Activated CD4-positive, alpha-beta T cell treated with anti-CD3 and anti-CD28 coated beads for 36 hours (primary cell): ENCODE measurements at regions not wholly inside any gene's neighbourhood (a gene's known extent, or its start where the extent isn't known, plus 50 kb on each side); places are given as distances from the start of the nearest gene placed in this dataset.

Experiments used
- ATAC-seq: fragments of 200-7000 bp; cut with Tn5 transposase; one replicate; pipeline ENCODE4 v1.10.0; 2021; ENCODE audit warnings: mild to moderate bottlenecking, moderate library complexity
- CTCF ChIA-PET: fragments of 350-600 bp; sonication (Branson Sonifier 250); formaldehyde crosslinking; loops from one replicate; lab custom pipeline; 2021; ENCODE audit warnings: antibody characterized with exemption; lab: Charles Lee
- POLR2A ChIA-PET: fragments of 350-600 bp; sonication (Branson Sonifier 250); formaldehyde crosslinking; loops from one replicate; lab custom pipeline; 2021; ENCODE audit warnings: antibody characterized with exemption, inconsistent platforms; lab: Charles Lee
- DNase-seq: peaks from one replicate; pipeline ENCODE4 v3.0.0-alpha.2; 2020
- H3K27ac Mint-ChIP-seq: one replicate; pipeline ENCODE4 v1.8.0; 2021; ENCODE audit warnings: mixed read lengths
- H3K27me3 Mint-ChIP-seq: one replicate; pipeline ENCODE4 v1.8.0; 2021; ENCODE audit warnings: mixed read lengths
- H3K36me3 Mint-ChIP-seq: one replicate; pipeline ENCODE4 v1.8.0; 2021; ENCODE audit warnings: low read depth, mixed read lengths
- H3K4me1 Mint-ChIP-seq: one replicate; pipeline ENCODE4 v1.8.0; 2021; ENCODE audit warnings: mixed read lengths
- H3K4me3 Mint-ChIP-seq: one replicate; pipeline ENCODE4 v1.8.0; 2021; ENCODE audit warnings: mild to moderate bottlenecking, moderate library complexity, mixed read lengths
- H3K9me3 Mint-ChIP-seq: one replicate; pipeline ENCODE4 v1.8.0; 2021; ENCODE audit warnings: low read depth, mixed read lengths
- intact Hi-C, 2 experiments: fragments of 100-400 bp; cut with DNase I in 1 of 2; cut with micrococcal nuclease in 1 of 2; formaldehyde crosslinking; loops; one replicate each; pipeline versions ENCODE4 v1.14.2 to v1.15.1; 2022 to 2024; cut with DNase I, micrococcal nuclease

- Mint-ChIP-seq H3K9me3 (no peaks in the 10 kb centered on the region), H3K27me3 (peaks cover 5% of the 10 kb centered on the region), H3K36me3 (no peaks in the 10 kb centered on the region), H3K4me1 (peaks cover 9% of the 10 kb centered on the region), H3K4me3 (no peak overlapping the region), H3K27ac (no peak overlapping the region)
- ChIA-PET POLR2A (interaction anchor here (1.2 kb wide), 1 partner anchor 94 kb away, joined by 5 read pairs; a partner anchor contains a TSS), CTCF (interaction anchor here (1.1 to 3.7 kb wide), 11 partner anchors 11 to 610 kb away, joined by 3 to 60 read pairs (median 7); no protein-coding TSS in a partner anchor)
- DNase-seq (no peak), ATAC-seq (no peak)
- intact Hi-C loops: no loop called here
These were observed 141.0 kb downstream of the OR2B2 start for GRCh38 chr6:27771235-27771634.

GRCh38 chr6:27770724-27771123 lies 141.5 kb downstream of the OR2B2 start:
- Mint-ChIP-seq H3K9me3 (no peaks in the 10 kb centered on the region), H3K36me3 (no peaks in the 10 kb centered on the region), H3K4me1 (peaks cover 9% of the 10 kb centered on the region), H3K27me3 (peaks cover 5% of the 10 kb centered on the region), H3K27ac (no peak overlapping the region), H3K4me3 (no peak overlapping the region)
- ChIA-PET CTCF (interaction anchor here (0.6 to 3.7 kb wide), 7 partner anchors 10 to 1068 kb away, joined by 3 to 60 read pairs (median 7); partner anchors contain the start of gene ZKSCAN3), POLR2A (no interaction called here)
- ATAC-seq (no peak), DNase-seq (no peak)
- intact Hi-C loops: no loop called here

- H3K36me3 Mint-ChIP-seq: peaks cover 8% of the 10 kb centered on the region
- peaks cover 14% of the 10 kb centered on the region for H3K4me1 Mint-ChIP-seq
These were observed 143.6 kb downstream of the OR2B2 start for GRCh38 chr6:27768556-27768955.

GRCh38 chr6:27767851-27768250 lies 144.3 kb downstream of the OR2B2 start:
- intact Hi-C loops: no loop called here
- CTCF ChIA-PET: interaction anchor here (0.6 to 1.1 kb wide), 3 partner anchors 13 to 250 kb away, joined by 3 read pairs; no protein-coding TSS in a partner anchor
- no peaks in the 10 kb centered on the region for H3K9me3 Mint-ChIP-seq
- no peak overlapping the region for H3K4me3 Mint-ChIP-seq
- H3K27ac Mint-ChIP-seq: no peak overlapping the region
- H3K36me3 Mint-ChIP-seq: peaks cover 10% of the 10 kb centered on the region
- DNase-seq (no peak), ATAC-seq (no peak)
- POLR2A ChIA-PET: no interaction called here
- H3K4me1 Mint-ChIP-seq: peaks cover 16% of the 10 kb centered on the region
- H3K27me3 Mint-ChIP-seq: peaks cover 3% of the 10 kb centered on the region

More at GRCh38 chr6:27768556-27768955, 143.6 kb downstream of the OR2B2 start:
- intact Hi-C loops: no loop called here
- Mint-ChIP-seq H3K9me3 (no peaks in the 10 kb centered on the region), H3K27me3 (peaks cover 3% of the 10 kb centered on the region), H3K27ac (no peak overlapping the region), H3K4me3 (no peak overlapping the region)
- ChIA-PET POLR2A (no interaction called here), CTCF (interaction anchor here (1.5 kb wide), 1 partner anchor 28 kb away, joined by 3 read pairs; no protein-coding TSS in a partner anchor)
- DNase-seq (no peak), ATAC-seq (no peak)

GRCh38 chr6:27766405-27766804 lies 145.8 kb downstream of the OR2B2 start:
- H3K36me3 Mint-ChIP-seq: peaks cover 12% of the 10 kb centered on the region
- peaks cover 3% of the 10 kb centered on the region for H3K27me3 Mint-ChIP-seq
- ATAC-seq: no peak
- intact Hi-C loops: no loop called here
- no peaks in the 10 kb centered on the region for H3K9me3 Mint-ChIP-seq
- POLR2A ChIA-PET: no interaction called here
- no peak for DNase-seq
- H3K4me1 Mint-ChIP-seq: peaks cover 11% of the 10 kb centered on the region
- H3K27ac Mint-ChIP-seq: no peak overlapping the region
- CTCF ChIA-PET: interaction anchor here (0.7 to 1.1 kb wide), 2 partner anchors 76 to 248 kb away, joined by 3 read pairs; no protein-coding TSS in a partner anchor
- H3K4me3 Mint-ChIP-seq: no peak overlapping the region

- H3K4me3 Mint-ChIP-seq: no peak overlapping the region
- H3K9me3 Mint-ChIP-seq: no peaks in the 10 kb centered on the region
- ATAC-seq (no peak), DNase-seq (no peak)
- H3K4me1 Mint-ChIP-seq: peaks cover 22% of the 10 kb centered on the region
- no peak overlapping the region for H3K27ac Mint-ChIP-seq
- intact Hi-C loops: no loop called here
- ChIA-PET POLR2A (interaction anchor here (0.6 kb wide), 1 partner anchor 1959 kb away, joined by 3 read pairs; no protein-coding TSS in a partner anchor), CTCF (interaction anchor here (0.9 to 8.6 kb wide), 3 partner anchors 7 to 31 kb away, joined by 3 to 60 read pairs (median 4); no protein-coding TSS in a partner anchor)
- H3K36me3 Mint-ChIP-seq: peaks cover 12% of the 10 kb centered on the region
- H3K27me3 Mint-ChIP-seq: peaks cover 3% of the 10 kb centered on the region
These were observed 147.1 kb downstream of the OR2B2 start for GRCh38 chr6:27765028-27765590.

- CTCF ChIA-PET: interaction anchor here (0.6 to 8.6 kb wide), 4 partner anchors 8 to 61 kb away, joined by 3 to 60 read pairs (median 8); no protein-coding TSS in a partner anchor
- POLR2A ChIA-PET: interaction anchor here (0.5 to 1.9 kb wide), 8 partner anchors 7 to 113 kb away, joined by 3 to 8 read pairs (median 5); a partner anchor contains a TSS
- DNase-seq (peak; percentile 72), ATAC-seq (peak; percentile 13)
- peaks cover 37% of the 10 kb centered on the region for H3K4me1 Mint-ChIP-seq
- peaks cover 12% of the 10 kb centered on the region for H3K36me3 Mint-ChIP-seq
- H3K27me3 Mint-ChIP-seq: no peaks in the 10 kb centered on the region
- peak overlapping the region; percentile 98 for H3K27ac Mint-ChIP-seq
- peak overlapping the region; percentile 91 for H3K4me3 Mint-ChIP-seq
- no peaks in the 10 kb centered on the region for H3K9me3 Mint-ChIP-seq
- intact Hi-C loops: no loop called here
These were observed 150.8 kb downstream of the OR2B2 start for GRCh38 chr6:27761391-27761790.

- Mint-ChIP-seq H3K4me3 (peak overlapping the region; percentile 91), H3K27ac (peak overlapping the region; percentile 98), H3K27me3 (no peaks in the 10 kb centered on the region), H3K9me3 (no peaks in the 10 kb centered on the region), H3K4me1 (peaks cover 37% of the 10 kb centered on the region), H3K36me3 (peaks cover 12% of the 10 kb centered on the region)
- POLR2A ChIA-PET: interaction anchor here (1.5 to 1.8 kb wide), 3 partner anchors 8 to 106 kb away, joined by 3 to 7 read pairs (median 5); a partner anchor contains a TSS
- intact Hi-C loops: no loop called here
- CTCF ChIA-PET: interaction anchor here (8.6 kb wide), 1 partner anchor 11 kb away, joined by 60 read pairs; no protein-coding TSS in a partner anchor
- ATAC-seq: peak; percentile 23
- DNase-seq: no peak
These were observed 151.7 kb downstream of the OR2B2 start for GRCh38 chr6:27760464-27760863.

GRCh38 chr6:27759930-27760329 lies 152.3 kb downstream of the OR2B2 start:
- Mint-ChIP-seq H3K36me3 (peaks cover 12% of the 10 kb centered on the region), H3K27me3 (no peaks in the 10 kb centered on the region), H3K4me3 (no peak overlapping the region), H3K9me3 (no peaks in the 10 kb centered on the region), H3K27ac (peak overlapping the region; percentile 98), H3K4me1 (peaks cover 35% of the 10 kb centered on the region)
- ChIA-PET CTCF (interaction anchor here (0.5 to 8.6 kb wide), 3 partner anchors 12 to 66 kb away, joined by 3 to 60 read pairs (median 4); no protein-coding TSS in a partner anchor), POLR2A (no interaction called here)
- DNase-seq (no peak), ATAC-seq (no peak)
- intact Hi-C loops: no loop called here

- intact Hi-C loops: no loop called here
- no peaks in the 10 kb centered on the region for H3K27me3 Mint-ChIP-seq
- H3K36me3 Mint-ChIP-seq: peaks cover 4% of the 10 kb centered on the region
- no peak for DNase-seq
- peak overlapping the region; percentile 86 for H3K4me3 Mint-ChIP-seq
- peaks cover 42% of the 10 kb centered on the region for H3K4me1 Mint-ChIP-seq
- POLR2A ChIA-PET: no interaction called here
- CTCF ChIA-PET: interaction anchor here (0.8 to 8.6 kb wide), 3 partner anchors 13 to 581 kb away, joined by 4 to 60 read pairs (median 5); no protein-coding TSS in a partner anchor
- ATAC-seq: no peak
- H3K9me3 Mint-ChIP-seq: no peaks in the 10 kb centered on the region
- no peak overlapping the region for H3K27ac Mint-ChIP-seq
These were observed 153.7 kb downstream of the OR2B2 start for GRCh38 chr6:27758491-27758890.

- intact Hi-C loops: no loop called here
- CTCF ChIA-PET: interaction anchor here (0.9 to 8.6 kb wide), 4 partner anchors 15 to 580 kb away, joined by 3 to 60 read pairs (median 4); no protein-coding TSS in a partner anchor
- Mint-ChIP-seq H3K27me3 (no peaks in the 10 kb centered on the region), H3K36me3 (no peaks in the 10 kb centered on the region), H3K27ac (peak overlapping the region; percentile 88), H3K4me3 (peak overlapping the region; percentile 86), H3K4me1 (peaks cover 42% of the 10 kb centered on the region), H3K9me3 (no peaks in the 10 kb centered on the region)
- peak; percentile 11 for ATAC-seq
- POLR2A ChIA-PET: interaction anchor here (0.6 to 1.2 kb wide), 3 partner anchors 51 to 609 kb away, joined by 3 read pairs; a partner anchor contains a TSS
- peak; percentile 75 for DNase-seq
These were observed 154.9 kb downstream of the OR2B2 start for GRCh38 chr6:27757307-27757706.
